Natural killer cell (primary cell): ENCODE measurements at regions not wholly inside any gene's neighbourhood (a gene's known extent, or its start where the extent isn't known, plus 50 kb on each side); places are given as distances from the start of the nearest gene placed in this dataset.

ENCODE experiments used
- ATAC-seq, 3 donors: fragments of 150-1000 bp in 2 of 3; fragments of 200-7000 bp in 1 of 3; cut with Tn5 transposase; 1 replicate in 1 of 3; 2 replicates in 2 of 3; pipeline ENCODE4 v1.10.0; 2021; ENCODE audit warnings: mild to moderate bottlenecking in 2 of 3, moderate library complexity in 2 of 3
- DNase-seq, 2 donors: peaks; one replicate each; pipeline versions ENCODE4 v3.0.0 to v3.0.0-alpha.2; 2013 to 2021; ENCODE audit warnings: mixed read lengths in 1 of 2
- H3K27ac ChIP-seq: one replicate; pipeline ENCODE4 v1.5.1; 2013; ENCODE audit warnings: mild to moderate bottlenecking, low read length
- H3K27me3 ChIP-seq: one replicate; pipeline ENCODE4 v1.6.1; 2013; ENCODE audit warnings: low read length; ENCODE audit not compliant: control insufficient read depth, insufficient read depth
- H3K36me3 ChIP-seq: one replicate; pipeline ENCODE4 v1.6.1; 2013; ENCODE audit warnings: low read length; ENCODE audit not compliant: control insufficient read depth, insufficient read depth
- H3K4me1 ChIP-seq: one replicate; pipeline ENCODE4 v1.6.1; 2013; ENCODE audit warnings: low read length; ENCODE audit not compliant: control insufficient read depth, insufficient read depth
- H3K4me3 ChIP-seq: one replicate; pipeline ENCODE4 v1.5.1; 2013; ENCODE audit warnings: low read length
- H3K9me3 ChIP-seq: one replicate; pipeline ENCODE4 v1.6.1; 2013; ENCODE audit warnings: low read length; ENCODE audit not compliant: control insufficient read depth, insufficient read depth
- H3K27ac Mint-ChIP-seq, 2 donors: one replicate each; pipeline ENCODE4 v1.8.0; 2022; ENCODE audit warnings: mild to moderate bottlenecking in 2 of 2, mixed read lengths in 2 of 2, moderate library complexity in 1 of 2
- H3K27me3 Mint-ChIP-seq, 2 donors: one replicate each; pipeline ENCODE4 v1.8.0; 2022; ENCODE audit warnings: low read depth in 2 of 2, mixed read lengths in 2 of 2
- H3K36me3 Mint-ChIP-seq: one replicate; pipeline ENCODE4 v1.8.0; 2022; ENCODE audit warnings: mixed read lengths
- H3K4me1 Mint-ChIP-seq, 2 donors: one replicate each; pipeline ENCODE4 v1.8.0; 2022; ENCODE audit warnings: mixed read lengths in 2 of 2
- H3K4me3 Mint-ChIP-seq: one replicate; pipeline ENCODE4 v1.8.0; 2022; ENCODE audit warnings: mild to moderate bottlenecking, moderate library complexity, mixed read lengths
- H3K9me3 Mint-ChIP-seq, 2 donors: one replicate each; pipeline ENCODE4 v1.8.0; 2022; ENCODE audit warnings: mixed read lengths in 2 of 2
- WGBS: methylation state at CpG from one replicate; pipeline ENCODE4 v1.1.7; 2013; ENCODE audit warnings: missing lambda C conversion rate; ENCODE audit not compliant: insufficient coverage; 5-methylcytosine and 5-hydroxymethylcytosine counted together
- intact Hi-C: fragments of 100-400 bp; cut with micrococcal nuclease; formaldehyde crosslinking; loops from one replicate; pipeline ENCODE4 v1.14.2; 2022
- TF ChIP-seq, protein P1 (sequence below): fragments of 200-600 bp; IDR thresholded peaks from one replicate; pipeline ENCODE4 v1.8.0; 2022; ENCODE audit warnings: antibody characterized with exemption

DNA sequence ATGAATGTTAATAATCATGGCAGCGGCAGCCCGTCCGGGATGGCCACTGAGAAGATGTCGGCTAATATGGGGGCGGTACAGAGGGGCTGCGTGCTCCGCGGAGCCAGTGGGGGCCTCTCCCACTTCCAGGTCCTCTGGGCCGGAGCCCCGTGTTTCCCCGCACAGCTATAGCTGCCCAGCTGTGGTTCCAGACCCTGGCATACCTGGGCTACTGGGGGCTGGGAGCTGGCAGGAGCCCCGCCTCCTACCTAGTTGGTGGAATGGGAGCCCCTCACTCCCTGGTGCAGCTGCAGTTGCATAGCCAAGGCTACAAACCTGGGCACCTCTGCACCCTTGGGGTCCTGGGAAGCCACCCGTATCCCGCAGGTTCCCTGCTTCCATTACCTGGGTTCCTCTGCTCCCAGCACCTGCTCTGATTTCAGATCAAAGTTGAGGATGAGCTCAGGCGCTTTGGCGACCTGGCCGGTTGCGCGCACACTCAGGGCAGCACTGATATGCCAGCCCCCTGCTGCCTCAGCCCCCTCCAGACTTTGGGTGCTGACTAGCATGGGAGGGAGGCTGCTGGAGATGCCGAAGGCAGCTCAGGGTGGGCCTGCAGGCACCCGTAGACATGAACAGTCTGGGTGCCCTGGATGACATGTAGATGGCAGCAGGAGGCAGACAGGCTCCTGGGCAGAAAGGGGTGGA, 236.5 kb upstream of the SEMA3D start:
- WGBS = 90% methylated on average over 21 of the region's 21 CpGs
- DNase-seq (no peak), ATAC-seq (no peak)

DNA sequence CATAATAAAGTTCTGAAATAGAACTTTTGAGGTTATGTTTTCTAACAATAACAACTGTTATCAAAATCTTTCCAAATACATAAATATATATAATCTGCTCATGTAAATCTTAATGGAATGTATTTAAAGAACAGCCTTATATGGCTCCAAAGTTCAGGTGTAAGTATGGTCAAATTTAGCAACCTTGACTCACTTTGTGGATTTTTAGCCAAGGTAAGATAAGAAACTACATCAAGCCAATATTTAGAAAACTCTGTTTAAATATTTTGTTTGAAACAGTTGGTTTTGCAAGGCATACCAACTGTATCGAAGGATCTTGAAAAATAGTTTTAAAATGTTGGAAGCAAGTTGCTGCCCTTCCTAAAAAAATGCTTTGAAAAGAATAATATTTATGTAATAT, 228.9 kb upstream of the SEMA3D start:
- peaks cover under 1 to 15% of the 10 kb centered on the region in 2 donors for H3K9me3 Mint-ChIP-seq
- Histone ChIP-seq H3K9me3 (no peaks in the 10 kb centered on the region), H3K4me3 (no peak overlapping the region), H3K27ac (no peak overlapping the region), H3K36me3 (no peaks in the 10 kb centered on the region), H3K27me3 (no peaks in the 10 kb centered on the region), H3K4me1 (no peaks in the 10 kb centered on the region)
- no peaks in the 10 kb centered on the region for H3K27me3 Mint-ChIP-seq
- no peak overlapping the region for H3K27ac Mint-ChIP-seq
- TF ChIP-seq, protein P1, sequence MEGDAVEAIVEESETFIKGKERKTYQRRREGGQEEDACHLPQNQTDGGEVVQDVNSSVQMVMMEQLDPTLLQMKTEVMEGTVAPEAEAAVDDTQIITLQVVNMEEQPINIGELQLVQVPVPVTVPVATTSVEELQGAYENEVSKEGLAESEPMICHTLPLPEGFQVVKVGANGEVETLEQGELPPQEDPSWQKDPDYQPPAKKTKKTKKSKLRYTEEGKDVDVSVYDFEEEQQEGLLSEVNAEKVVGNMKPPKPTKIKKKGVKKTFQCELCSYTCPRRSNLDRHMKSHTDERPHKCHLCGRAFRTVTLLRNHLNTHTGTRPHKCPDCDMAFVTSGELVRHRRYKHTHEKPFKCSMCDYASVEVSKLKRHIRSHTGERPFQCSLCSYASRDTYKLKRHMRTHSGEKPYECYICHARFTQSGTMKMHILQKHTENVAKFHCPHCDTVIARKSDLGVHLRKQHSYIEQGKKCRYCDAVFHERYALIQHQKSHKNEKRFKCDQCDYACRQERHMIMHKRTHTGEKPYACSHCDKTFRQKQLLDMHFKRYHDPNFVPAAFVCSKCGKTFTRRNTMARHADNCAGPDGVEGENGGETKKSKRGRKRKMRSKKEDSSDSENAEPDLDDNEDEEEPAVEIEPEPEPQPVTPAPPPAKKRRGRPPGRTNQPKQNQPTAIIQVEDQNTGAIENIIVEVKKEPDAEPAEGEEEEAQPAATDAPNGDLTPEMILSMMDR = no peak
- ATAC-seq (no peak), DNase-seq (no peak)
- H3K4me1 Mint-ChIP-seq = no peaks in the 10 kb centered on the region
- no peak overlapping the region for H3K4me3 Mint-ChIP-seq
- WGBS = no CpG with 5 or more reads among the region's 1 CpG
- H3K36me3 Mint-ChIP-seq = no peaks in the 10 kb centered on the region
- intact Hi-C loops = no loop called here

More for the DNA sequence above, 236.5 kb upstream of the SEMA3D start:
- Histone ChIP-seq H3K4me3 (no peak overlapping the region), H3K27me3 (no peaks in the 10 kb centered on the region), H3K36me3 (no peaks in the 10 kb centered on the region), H3K4me1 (no peaks in the 10 kb centered on the region), H3K27ac (no peak overlapping the region), H3K9me3 (peaks cover 14% of the 10 kb centered on the region)
- no peaks in the 10 kb centered on the region for H3K4me1 Mint-ChIP-seq
- H3K27ac Mint-ChIP-seq = no peak overlapping the region
- peaks cover 10 to 14% of the 10 kb centered on the region in 2 donors for H3K9me3 Mint-ChIP-seq
- no peak overlapping the region for H3K4me3 Mint-ChIP-seq
- intact Hi-C loops = no loop called here
- TF ChIP-seq, protein P1 = no peak
- H3K36me3 Mint-ChIP-seq = no peaks in the 10 kb centered on the region
- no peaks in the 10 kb centered on the region for H3K27me3 Mint-ChIP-seq

DNA sequence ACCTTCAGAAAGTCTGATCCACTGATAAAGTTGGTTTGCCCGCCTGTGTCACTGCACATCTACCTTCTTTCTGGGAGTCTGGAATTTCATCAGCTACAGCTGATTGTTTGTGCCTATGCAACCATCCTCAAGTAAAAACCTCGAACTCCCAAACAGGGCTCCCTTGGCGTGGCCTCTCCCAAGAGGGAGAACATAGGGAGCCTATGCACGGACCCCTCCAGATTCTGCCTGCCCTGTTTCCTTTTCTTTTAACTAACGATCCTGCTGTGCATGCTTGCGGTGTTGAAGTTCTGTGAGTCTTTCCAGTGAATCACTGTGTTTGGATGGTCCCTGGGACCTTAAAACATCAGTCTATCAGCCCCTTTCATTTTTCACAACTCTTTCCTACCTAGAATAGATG, 226.9 kb upstream of the SEMA3D start:
- no peak overlapping the region for H3K27ac Mint-ChIP-seq
- DNase-seq = no peak
- H3K27me3 ChIP-seq = no peaks in the 10 kb centered on the region
- no peak for ATAC-seq
- no peak overlapping the region for H3K4me3 Mint-ChIP-seq
- H3K4me1 Mint-ChIP-seq = no peaks in the 10 kb centered on the region
- H3K27ac ChIP-seq = no peak overlapping the region
- TF ChIP-seq, protein P1 = no peak
- no peaks in the 10 kb centered on the region for H3K36me3 Mint-ChIP-seq
- peaks cover 4 to 16% of the 10 kb centered on the region in 2 donors for H3K9me3 Mint-ChIP-seq
- H3K9me3 ChIP-seq = no peaks in the 10 kb centered on the region
- H3K4me3 ChIP-seq = no peak overlapping the region
- H3K36me3 ChIP-seq = no peaks in the 10 kb centered on the region
- H3K27me3 Mint-ChIP-seq = no peaks in the 10 kb centered on the region
- H3K4me1 ChIP-seq = no peaks in the 10 kb centered on the region
- intact Hi-C loops = no loop called here
- 84% methylated on average over 6 of the region's 6 CpGs for WGBS

DNA sequence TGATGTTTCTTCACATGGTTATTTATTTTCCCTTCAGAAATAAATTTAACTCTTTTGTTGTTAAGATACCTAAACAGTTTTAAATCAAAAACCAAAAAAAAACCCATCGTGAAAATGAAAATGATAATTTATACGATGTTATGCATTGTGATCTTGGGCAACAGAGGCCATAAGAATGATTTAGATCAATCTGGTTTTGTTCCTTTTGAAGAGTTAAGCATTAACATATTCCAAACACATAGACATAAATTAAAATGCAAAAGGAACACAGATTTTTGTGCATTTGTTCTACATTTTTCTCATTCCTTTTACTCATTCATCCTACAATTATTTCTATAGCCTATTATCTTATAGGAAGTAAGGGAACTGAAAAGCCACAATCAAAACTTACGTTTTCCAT, 226.1 kb upstream of the SEMA3D start:
- no peaks in the 10 kb centered on the region for H3K36me3 Mint-ChIP-seq
- H3K36me3 ChIP-seq = no peaks in the 10 kb centered on the region
- H3K27ac ChIP-seq = no peak overlapping the region
- no CpG with 5 or more reads among the region's 3 CpGs for WGBS
- no peaks in the 10 kb centered on the region for H3K27me3 Mint-ChIP-seq
- no peaks in the 10 kb centered on the region for H3K4me1 ChIP-seq
- H3K9me3 Mint-ChIP-seq = peaks cover 4 to 15% of the 10 kb centered on the region in 2 donors
- DNase-seq (no peak), ATAC-seq (no peak)
- no peaks in the 10 kb centered on the region for H3K9me3 ChIP-seq
- H3K4me1 Mint-ChIP-seq = no peaks in the 10 kb centered on the region
- intact Hi-C loops = no loop called here
- H3K27me3 ChIP-seq = no peaks in the 10 kb centered on the region
- no peak overlapping the region for H3K27ac Mint-ChIP-seq
- no peak overlapping the region for H3K4me3 Mint-ChIP-seq
- H3K4me3 ChIP-seq = no peak overlapping the region
- TF ChIP-seq, protein P1 = no peak
